ENCODE measurements at regions not wholly inside any gene's neighbourhood (a gene's known extent, or its start where the extent isn't known, plus 50 kb on each side); places are given as distances from the start of the nearest gene placed in this dataset.

DNA sequence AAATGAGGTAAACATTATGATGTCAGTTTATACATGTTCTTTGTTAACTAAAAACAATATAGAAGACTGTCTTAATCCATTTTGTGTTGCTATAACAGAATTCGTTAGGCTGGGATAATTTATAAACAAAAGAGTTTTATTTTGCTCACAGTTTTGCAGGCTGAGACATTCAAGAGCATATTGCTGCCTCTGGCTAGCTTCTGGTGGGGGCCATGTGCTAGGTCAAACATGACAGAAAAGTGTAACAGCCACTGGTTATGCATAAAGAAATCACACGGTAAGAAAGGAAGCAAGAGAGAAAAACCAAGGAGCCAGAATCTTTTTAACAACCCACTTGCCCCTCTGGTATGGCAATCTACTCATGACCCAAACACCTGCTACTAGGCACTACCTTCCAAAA, 776.7 kb downstream of the PLOD2 start:
- peaks cover 6% of the 10 kb centered on the region for H3K9me3 Mint-ChIP-seq (ENCODE audit: low read depth, unreplicated experiment)
- no peaks in the 10 kb centered on the region for H3K36me3 Mint-ChIP-seq (ENCODE audit: insufficient read depth, unreplicated experiment)
- CTCF ChIA-PET: no interaction called here
- no peak overlapping the region for H3K27ac Mint-ChIP-seq (ENCODE audit: unreplicated experiment)
- intact Hi-C loops (cut with micrococcal nuclease; ENCODE audit: unreplicated experiment): no loop called here
- no peaks in the 10 kb centered on the region for H3K27me3 Mint-ChIP-seq (ENCODE audit: unreplicated experiment)
- BruUV-seq (replicated peaks): no TSS peak
- DNase-seq: no peak
- TF ChIP-seq, protein P1, sequence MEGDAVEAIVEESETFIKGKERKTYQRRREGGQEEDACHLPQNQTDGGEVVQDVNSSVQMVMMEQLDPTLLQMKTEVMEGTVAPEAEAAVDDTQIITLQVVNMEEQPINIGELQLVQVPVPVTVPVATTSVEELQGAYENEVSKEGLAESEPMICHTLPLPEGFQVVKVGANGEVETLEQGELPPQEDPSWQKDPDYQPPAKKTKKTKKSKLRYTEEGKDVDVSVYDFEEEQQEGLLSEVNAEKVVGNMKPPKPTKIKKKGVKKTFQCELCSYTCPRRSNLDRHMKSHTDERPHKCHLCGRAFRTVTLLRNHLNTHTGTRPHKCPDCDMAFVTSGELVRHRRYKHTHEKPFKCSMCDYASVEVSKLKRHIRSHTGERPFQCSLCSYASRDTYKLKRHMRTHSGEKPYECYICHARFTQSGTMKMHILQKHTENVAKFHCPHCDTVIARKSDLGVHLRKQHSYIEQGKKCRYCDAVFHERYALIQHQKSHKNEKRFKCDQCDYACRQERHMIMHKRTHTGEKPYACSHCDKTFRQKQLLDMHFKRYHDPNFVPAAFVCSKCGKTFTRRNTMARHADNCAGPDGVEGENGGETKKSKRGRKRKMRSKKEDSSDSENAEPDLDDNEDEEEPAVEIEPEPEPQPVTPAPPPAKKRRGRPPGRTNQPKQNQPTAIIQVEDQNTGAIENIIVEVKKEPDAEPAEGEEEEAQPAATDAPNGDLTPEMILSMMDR (IDR thresholded peaks at IDR 0.05; ENCODE audit: unreplicated experiment): no peak
- H3K4me3 Mint-ChIP-seq (ENCODE audit: low read depth, unreplicated experiment): no peak overlapping the region
- no peaks in the 10 kb centered on the region for H3K4me1 Mint-ChIP-seq (ENCODE audit: low read depth, unreplicated experiment)

DNA sequence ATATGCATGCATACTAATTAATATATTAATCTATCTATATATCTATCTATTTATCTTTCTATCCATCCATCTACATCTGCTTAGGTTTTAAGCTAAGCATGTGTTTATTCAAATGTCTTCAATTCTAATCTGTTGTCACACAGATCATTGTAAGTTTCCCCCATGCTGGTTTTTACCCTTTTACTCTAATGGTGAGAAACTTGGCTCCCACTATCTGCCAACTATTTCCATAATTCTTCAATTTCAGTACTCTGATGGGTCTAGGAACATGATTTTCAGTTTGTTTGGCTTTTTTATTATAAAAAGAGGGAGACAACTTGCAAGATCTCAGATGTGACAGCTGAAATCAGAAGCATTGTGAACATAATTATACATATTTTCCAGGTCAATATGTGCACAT, 773.8 kb downstream of the PLOD2 start:
- no peak for DNase-seq
- no peaks in the 10 kb centered on the region for H3K27me3 Mint-ChIP-seq (ENCODE audit: unreplicated experiment)
- TF ChIP-seq, protein P1 (IDR thresholded peaks at IDR 0.05; ENCODE audit: unreplicated experiment): no peak
- H3K27ac Mint-ChIP-seq (ENCODE audit: unreplicated experiment): no peak overlapping the region
- H3K9me3 Mint-ChIP-seq (ENCODE audit: low read depth, unreplicated experiment): peaks cover 6% of the 10 kb centered on the region
- H3K36me3 Mint-ChIP-seq (ENCODE audit: insufficient read depth, unreplicated experiment): no peaks in the 10 kb centered on the region
- intact Hi-C loops (cut with micrococcal nuclease; ENCODE audit: unreplicated experiment): loop anchor here (5.0 kb wide), 1 partner anchor 350 kb away; no protein-coding TSS in a partner anchor
- no peak overlapping the region for H3K4me3 Mint-ChIP-seq (ENCODE audit: low read depth, unreplicated experiment)
- CTCF ChIA-PET: no interaction called here
- no peaks in the 10 kb centered on the region for H3K4me1 Mint-ChIP-seq (ENCODE audit: low read depth, unreplicated experiment)
- no TSS peak for BruUV-seq (replicated peaks)

DNA sequence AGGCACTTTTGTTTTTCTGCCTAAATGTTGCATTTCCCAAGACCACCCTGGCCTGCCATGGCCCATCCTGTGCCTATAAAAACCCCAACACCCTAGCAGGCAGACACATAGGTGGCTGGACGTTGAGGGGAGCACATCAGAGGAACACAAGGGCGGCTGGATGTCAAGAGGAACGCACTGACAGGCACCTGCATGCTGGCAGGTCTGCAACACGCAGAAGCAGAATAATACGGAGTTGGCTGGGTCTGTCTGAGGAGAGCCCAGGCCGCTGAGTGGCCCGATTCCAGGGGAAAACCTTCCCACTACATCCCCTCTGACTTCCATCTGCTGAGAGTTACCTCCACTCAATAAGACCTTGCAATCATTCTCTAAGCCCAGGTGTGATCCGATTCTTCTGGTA, 765.6 kb downstream of the PLOD2 start:
- TF ChIP-seq, protein P1 (IDR thresholded peaks at IDR 0.05; ENCODE audit: unreplicated experiment): no peak
- intact Hi-C loops (cut with micrococcal nuclease; ENCODE audit: unreplicated experiment): no loop called here
- no peak overlapping the region for H3K27ac Mint-ChIP-seq (ENCODE audit: unreplicated experiment)
- BruUV-seq (replicated peaks): no TSS peak
- H3K4me3 Mint-ChIP-seq (ENCODE audit: low read depth, unreplicated experiment): no peak overlapping the region
- no peaks in the 10 kb centered on the region for H3K36me3 Mint-ChIP-seq (ENCODE audit: insufficient read depth, unreplicated experiment)
- H3K9me3 Mint-ChIP-seq (ENCODE audit: low read depth, unreplicated experiment): no peaks in the 10 kb centered on the region
- no peak for DNase-seq
- CTCF ChIA-PET: no interaction called here
- no peaks in the 10 kb centered on the region for H3K4me1 Mint-ChIP-seq (ENCODE audit: low read depth, unreplicated experiment)
- no peaks in the 10 kb centered on the region for H3K27me3 Mint-ChIP-seq (ENCODE audit: unreplicated experiment)

DNA sequence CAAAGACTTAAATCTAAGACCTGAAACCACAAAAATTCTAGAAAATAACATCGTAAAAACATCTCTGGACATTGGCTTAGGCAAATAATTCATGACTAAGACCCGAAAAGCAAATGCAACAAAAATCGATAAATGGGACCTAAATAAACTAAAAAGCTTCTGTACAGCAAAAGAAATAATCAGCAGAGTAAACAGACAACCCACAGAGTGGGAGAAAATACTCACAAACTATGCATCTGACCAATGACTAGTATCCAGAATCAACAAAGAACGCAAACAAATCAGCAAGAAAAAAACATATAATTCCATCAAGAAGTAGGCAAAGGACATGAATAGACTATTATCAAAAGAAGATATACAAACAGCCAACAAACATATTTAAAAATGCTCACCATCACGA, 749.4 kb downstream of the PLOD2 start:
- no peak for DNase-seq
- no peaks in the 10 kb centered on the region for H3K4me1 Mint-ChIP-seq (ENCODE audit: low read depth, unreplicated experiment)
- no peaks in the 10 kb centered on the region for H3K36me3 Mint-ChIP-seq (ENCODE audit: insufficient read depth, unreplicated experiment)
- intact Hi-C loops (cut with micrococcal nuclease; ENCODE audit: unreplicated experiment): no loop called here
- no peak overlapping the region for H3K4me3 Mint-ChIP-seq (ENCODE audit: low read depth, unreplicated experiment)
- BruUV-seq (replicated peaks): no TSS peak
- peaks cover 6% of the 10 kb centered on the region for H3K9me3 Mint-ChIP-seq (ENCODE audit: low read depth, unreplicated experiment)
- TF ChIP-seq, protein P1 (IDR thresholded peaks at IDR 0.05; ENCODE audit: unreplicated experiment): no peak
- H3K27me3 Mint-ChIP-seq (ENCODE audit: unreplicated experiment): no peaks in the 10 kb centered on the region
- CTCF ChIA-PET: no interaction called here
- no peak overlapping the region for H3K27ac Mint-ChIP-seq (ENCODE audit: unreplicated experiment)

DNA sequence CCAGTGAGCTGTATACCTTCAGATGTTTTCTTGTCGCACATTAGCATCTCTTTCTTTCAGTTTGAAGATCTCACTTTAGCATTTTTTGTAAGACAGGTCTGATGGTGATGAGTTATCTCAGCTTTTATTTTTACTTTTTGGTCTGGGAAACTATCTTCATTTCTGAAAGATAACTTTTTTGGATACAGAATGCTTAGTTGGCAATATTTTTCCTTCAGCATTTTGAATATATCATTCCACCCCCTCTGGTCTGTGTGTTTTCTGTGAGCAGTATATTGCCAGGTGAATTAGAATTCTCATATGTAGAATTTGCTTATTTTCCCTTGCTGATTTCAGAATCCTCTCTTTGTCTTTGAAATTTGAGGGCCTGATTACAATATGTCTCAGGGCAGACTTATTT, 743.3 kb downstream of the PLOD2 start:
- Mint-ChIP-seq H3K36me3 (ENCODE audit: insufficient read depth, unreplicated experiment) (no peaks in the 10 kb centered on the region), H3K27me3 (ENCODE audit: unreplicated experiment) (no peaks in the 10 kb centered on the region), H3K4me1 (ENCODE audit: low read depth, unreplicated experiment) (no peaks in the 10 kb centered on the region), H3K4me3 (ENCODE audit: low read depth, unreplicated experiment) (no peak overlapping the region), H3K9me3 (ENCODE audit: low read depth, unreplicated experiment) (peaks cover 5% of the 10 kb centered on the region), H3K27ac (ENCODE audit: unreplicated experiment) (no peak overlapping the region)
- TF ChIP-seq, protein P1 (IDR thresholded peaks at IDR 0.05; ENCODE audit: unreplicated experiment): no peak
- no TSS peak for BruUV-seq (replicated peaks)
- intact Hi-C loops (cut with micrococcal nuclease; ENCODE audit: unreplicated experiment): no loop called here
- no peak for DNase-seq
- CTCF ChIA-PET: no interaction called here

All from Calu3 (cell line).